ENCODE measurements at regions not wholly inside any gene's neighbourhood (a gene's known extent, or its start where the extent isn't known, plus 50 kb on each side); places are given as distances from the start of the nearest gene placed in this dataset.

DNA sequence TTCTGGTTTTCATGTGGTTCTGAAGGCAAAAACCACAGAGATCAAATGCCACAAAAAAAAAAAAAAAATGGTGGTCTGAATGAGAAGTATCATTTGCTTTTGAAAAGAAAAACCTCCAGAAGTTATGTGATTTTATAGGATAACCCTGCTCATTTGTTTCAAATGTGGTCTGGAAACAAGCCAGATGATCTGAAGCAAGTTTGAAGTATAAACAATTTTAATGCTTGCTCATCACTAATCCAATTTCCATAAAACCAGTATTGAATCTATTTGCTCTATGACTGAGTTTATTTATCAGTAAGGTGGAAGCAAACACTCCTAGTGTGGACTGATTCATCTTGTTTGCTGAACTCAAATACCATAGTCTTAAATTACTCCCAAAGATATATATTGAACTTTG is 407.3 kb upstream of the FLRT2 start:
- ChIA-PET POLR2A (no interaction called here), CTCF (no interaction called here)
- Mint-ChIP-seq H3K4me1 (peaks cover 8% of the 10 kb centered on the region), H3K9me3 (no peaks in the 10 kb centered on the region), H3K27me3 (ENCODE audit: low read depth) (no peaks in the 10 kb centered on the region), H3K27ac (no peak overlapping the region), H3K4me3 (no peak overlapping the region), H3K36me3 (no peaks in the 10 kb centered on the region)
- TF ChIP-seq ZNF138 (CRISPR knock-in tag; conservative IDR thresholded peaks at IDR 0.05) (no peak), NR3C1 (CRISPR knock-in tag; conservative IDR thresholded peaks at IDR 0.05; ENCODE audit: low read depth) (no peak), ZNF396 (CRISPR knock-in tag; IDR thresholded peaks at IDR 0.05; ENCODE audit: borderline replicate concordance) (no peak)
- TF ChIP-seq, protein P1, sequence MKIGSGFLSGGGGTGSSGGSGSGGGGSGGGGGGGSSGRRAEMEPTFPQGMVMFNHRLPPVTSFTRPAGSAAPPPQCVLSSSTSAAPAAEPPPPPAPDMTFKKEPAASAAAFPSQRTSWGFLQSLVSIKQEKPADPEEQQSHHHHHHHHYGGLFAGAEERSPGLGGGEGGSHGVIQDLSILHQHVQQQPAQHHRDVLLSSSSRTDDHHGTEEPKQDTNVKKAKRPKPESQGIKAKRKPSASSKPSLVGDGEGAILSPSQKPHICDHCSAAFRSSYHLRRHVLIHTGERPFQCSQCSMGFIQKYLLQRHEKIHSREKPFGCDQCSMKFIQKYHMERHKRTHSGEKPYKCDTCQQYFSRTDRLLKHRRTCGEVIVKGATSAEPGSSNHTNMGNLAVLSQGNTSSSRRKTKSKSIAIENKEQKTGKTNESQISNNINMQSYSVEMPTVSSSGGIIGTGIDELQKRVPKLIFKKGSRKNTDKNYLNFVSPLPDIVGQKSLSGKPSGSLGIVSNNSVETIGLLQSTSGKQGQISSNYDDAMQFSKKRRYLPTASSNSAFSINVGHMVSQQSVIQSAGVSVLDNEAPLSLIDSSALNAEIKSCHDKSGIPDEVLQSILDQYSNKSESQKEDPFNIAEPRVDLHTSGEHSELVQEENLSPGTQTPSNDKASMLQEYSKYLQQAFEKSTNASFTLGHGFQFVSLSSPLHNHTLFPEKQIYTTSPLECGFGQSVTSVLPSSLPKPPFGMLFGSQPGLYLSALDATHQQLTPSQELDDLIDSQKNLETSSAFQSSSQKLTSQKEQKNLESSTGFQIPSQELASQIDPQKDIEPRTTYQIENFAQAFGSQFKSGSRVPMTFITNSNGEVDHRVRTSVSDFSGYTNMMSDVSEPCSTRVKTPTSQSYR (CRISPR knock-in tag; IDR thresholded peaks at IDR 0.05): no peak
- no peak for ATAC-seq
- no peak for DNase-seq (ENCODE audit: low spot score)

DNA sequence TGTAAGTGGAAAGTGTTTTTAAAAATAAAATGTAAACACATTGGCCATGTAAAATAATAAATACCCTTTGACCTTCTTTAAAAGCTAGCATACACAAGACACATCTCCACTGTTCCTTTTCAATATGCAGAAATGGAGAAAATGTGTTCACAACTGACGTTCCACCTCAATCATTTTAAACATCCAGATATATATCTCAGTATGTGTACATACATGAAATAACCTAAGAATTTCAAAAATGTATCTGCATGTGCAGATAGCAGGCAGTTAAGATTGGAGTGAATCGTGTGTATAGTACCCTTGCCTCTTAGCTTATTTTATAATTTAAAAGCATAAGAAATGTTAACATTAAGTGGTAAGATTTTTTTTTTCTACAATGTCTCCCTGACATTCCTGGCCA is 406.2 kb upstream of the FLRT2 start:
- ATAC-seq: no peak
- Mint-ChIP-seq H3K27ac (no peak overlapping the region), H3K36me3 (no peaks in the 10 kb centered on the region), H3K27me3 (ENCODE audit: low read depth) (no peaks in the 10 kb centered on the region), H3K9me3 (no peaks in the 10 kb centered on the region), H3K4me3 (no peak overlapping the region), H3K4me1 (peaks cover 8% of the 10 kb centered on the region)
- TF ChIP-seq, protein P2, sequence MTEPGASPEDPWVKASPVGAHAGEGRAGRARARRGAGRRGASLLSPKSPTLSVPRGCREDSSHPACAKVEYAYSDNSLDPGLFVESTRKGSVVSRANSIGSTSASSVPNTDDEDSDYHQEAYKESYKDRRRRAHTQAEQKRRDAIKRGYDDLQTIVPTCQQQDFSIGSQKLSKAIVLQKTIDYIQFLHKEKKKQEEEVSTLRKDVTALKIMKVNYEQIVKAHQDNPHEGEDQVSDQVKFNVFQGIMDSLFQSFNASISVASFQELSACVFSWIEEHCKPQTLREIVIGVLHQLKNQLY (CRISPR knock-in tag; IDR thresholded peaks at IDR 0.05): no peak
- TF ChIP-seq TCF7 (CRISPR knock-in tag; IDR thresholded peaks at IDR 0.05; ENCODE audit: low read depth): no peak
- no peak for TF ChIP-seq ZBTB21 (CRISPR knock-in tag; IDR thresholded peaks at IDR 0.05; ENCODE audit: borderline replicate concordance)
- TF ChIP-seq, protein P3, sequence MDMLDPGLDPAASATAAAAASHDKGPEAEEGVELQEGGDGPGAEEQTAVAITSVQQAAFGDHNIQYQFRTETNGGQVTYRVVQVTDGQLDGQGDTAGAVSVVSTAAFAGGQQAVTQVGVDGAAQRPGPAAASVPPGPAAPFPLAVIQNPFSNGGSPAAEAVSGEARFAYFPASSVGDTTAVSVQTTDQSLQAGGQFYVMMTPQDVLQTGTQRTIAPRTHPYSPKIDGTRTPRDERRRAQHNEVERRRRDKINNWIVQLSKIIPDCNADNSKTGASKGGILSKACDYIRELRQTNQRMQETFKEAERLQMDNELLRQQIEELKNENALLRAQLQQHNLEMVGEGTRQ (CRISPR knock-in tag; IDR thresholded peaks at IDR 0.05): no peak
- TF ChIP-seq EMX1 (CRISPR knock-in tag; IDR thresholded peaks at IDR 0.05): no peak
- TF ChIP-seq, protein P4, sequence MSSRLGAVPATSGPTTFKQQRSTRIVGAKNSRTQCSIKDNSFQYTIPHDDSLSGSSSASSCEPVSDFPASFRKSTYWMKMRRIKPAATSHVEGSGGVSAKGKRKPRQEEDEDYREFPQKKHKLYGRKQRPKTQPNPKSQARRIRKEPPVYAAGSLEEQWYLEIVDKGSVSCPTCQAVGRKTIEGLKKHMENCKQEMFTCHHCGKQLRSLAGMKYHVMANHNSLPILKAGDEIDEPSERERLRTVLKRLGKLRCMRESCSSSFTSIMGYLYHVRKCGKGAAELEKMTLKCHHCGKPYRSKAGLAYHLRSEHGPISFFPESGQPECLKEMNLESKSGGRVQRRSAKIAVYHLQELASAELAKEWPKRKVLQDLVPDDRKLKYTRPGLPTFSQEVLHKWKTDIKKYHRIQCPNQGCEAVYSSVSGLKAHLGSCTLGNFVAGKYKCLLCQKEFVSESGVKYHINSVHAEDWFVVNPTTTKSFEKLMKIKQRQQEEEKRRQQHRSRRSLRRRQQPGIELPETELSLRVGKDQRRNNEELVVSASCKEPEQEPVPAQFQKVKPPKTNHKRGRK (CRISPR knock-in tag; IDR thresholded peaks at IDR 0.05; ENCODE audit: borderline replicate concordance): no peak
- no peak for TF ChIP-seq RORB (CRISPR knock-in tag; IDR thresholded peaks at IDR 0.05)
- no peak for TF ChIP-seq JUN (CRISPR knock-in tag; IDR thresholded peaks at IDR 0.05)
- TF ChIP-seq, protein P5, sequence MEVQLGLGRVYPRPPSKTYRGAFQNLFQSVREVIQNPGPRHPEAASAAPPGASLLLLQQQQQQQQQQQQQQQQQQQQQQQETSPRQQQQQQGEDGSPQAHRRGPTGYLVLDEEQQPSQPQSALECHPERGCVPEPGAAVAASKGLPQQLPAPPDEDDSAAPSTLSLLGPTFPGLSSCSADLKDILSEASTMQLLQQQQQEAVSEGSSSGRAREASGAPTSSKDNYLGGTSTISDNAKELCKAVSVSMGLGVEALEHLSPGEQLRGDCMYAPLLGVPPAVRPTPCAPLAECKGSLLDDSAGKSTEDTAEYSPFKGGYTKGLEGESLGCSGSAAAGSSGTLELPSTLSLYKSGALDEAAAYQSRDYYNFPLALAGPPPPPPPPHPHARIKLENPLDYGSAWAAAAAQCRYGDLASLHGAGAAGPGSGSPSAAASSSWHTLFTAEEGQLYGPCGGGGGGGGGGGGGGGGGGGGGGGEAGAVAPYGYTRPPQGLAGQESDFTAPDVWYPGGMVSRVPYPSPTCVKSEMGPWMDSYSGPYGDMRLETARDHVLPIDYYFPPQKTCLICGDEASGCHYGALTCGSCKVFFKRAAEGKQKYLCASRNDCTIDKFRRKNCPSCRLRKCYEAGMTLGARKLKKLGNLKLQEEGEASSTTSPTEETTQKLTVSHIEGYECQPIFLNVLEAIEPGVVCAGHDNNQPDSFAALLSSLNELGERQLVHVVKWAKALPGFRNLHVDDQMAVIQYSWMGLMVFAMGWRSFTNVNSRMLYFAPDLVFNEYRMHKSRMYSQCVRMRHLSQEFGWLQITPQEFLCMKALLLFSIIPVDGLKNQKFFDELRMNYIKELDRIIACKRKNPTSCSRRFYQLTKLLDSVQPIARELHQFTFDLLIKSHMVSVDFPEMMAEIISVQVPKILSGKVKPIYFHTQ (CRISPR knock-in tag; IDR thresholded peaks at IDR 0.05): no peak
- TF ChIP-seq, protein P6, sequence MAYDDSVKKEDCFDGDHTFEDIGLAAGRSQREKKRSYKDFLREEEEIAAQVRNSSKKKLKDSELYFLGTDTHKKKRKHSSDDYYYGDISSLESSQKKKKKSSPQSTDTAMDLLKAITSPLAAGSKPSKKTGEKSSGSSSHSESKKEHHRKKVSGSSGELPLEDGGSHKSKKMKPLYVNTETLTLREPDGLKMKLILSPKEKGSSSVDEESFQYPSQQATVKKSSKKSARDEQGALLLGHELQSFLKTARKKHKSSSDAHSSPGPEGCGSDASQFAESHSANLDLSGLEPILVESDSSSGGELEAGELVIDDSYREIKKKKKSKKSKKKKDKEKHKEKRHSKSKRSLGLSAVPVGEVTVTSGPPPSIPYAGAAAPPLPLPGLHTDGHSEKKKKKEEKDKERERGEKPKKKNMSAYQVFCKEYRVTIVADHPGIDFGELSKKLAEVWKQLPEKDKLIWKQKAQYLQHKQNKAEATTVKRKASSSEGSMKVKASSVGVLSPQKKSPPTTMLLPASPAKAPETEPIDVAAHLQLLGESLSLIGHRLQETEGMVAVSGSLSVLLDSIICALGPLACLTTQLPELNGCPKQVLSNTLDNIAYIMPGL (CRISPR knock-in tag; IDR thresholded peaks at IDR 0.05): no peak
- TF ChIP-seq RELA (CRISPR knock-in tag; IDR thresholded peaks at IDR 0.05; ENCODE audit: borderline replicate concordance): no peak
- TF ChIP-seq NFE2L1 (CRISPR knock-in tag; IDR thresholded peaks at IDR 0.05): no peak
- TF ChIP-seq MXD4 (CRISPR knock-in tag; IDR thresholded peaks at IDR 0.05; ENCODE audit: borderline replicate concordance): no peak
- no peak for TF ChIP-seq MYBL2 (CRISPR knock-in tag; IDR thresholded peaks at IDR 0.05)
- TF ChIP-seq CREB1 (CRISPR knock-in tag; IDR thresholded peaks at IDR 0.05): no peak
- no peak for TF ChIP-seq ESRRA (CRISPR knock-in tag; IDR thresholded peaks at IDR 0.05; ENCODE audit: borderline replicate concordance)
- TF ChIP-seq KAT7 (CRISPR knock-in tag; IDR thresholded peaks at IDR 0.05; ENCODE audit: borderline replicate concordance): no peak
- no peak for TF ChIP-seq ZNF121 (CRISPR knock-in tag; IDR thresholded peaks at IDR 0.05)
- ChIA-PET POLR2A (no interaction called here), CTCF (no interaction called here)
- DNase-seq (ENCODE audit: low spot score): no peak

All from WTC11 (cell line).